Caco-2 (cell line): ENCODE measurements at regions not wholly inside any gene's neighbourhood (a gene's known extent, or its start where the extent isn't known, plus 50 kb on each side); places are given as distances from the start of the nearest gene placed in this dataset.

Experiments used
- BruUV-seq: library from RNA; stranded (reverse); fragments of 400-500 nt; replicated peaks from 2 replicates; lab custom pipeline; 2021; lab: Mats Ljungman, UMichigan
- CTCF ChIA-PET: fragments of 300-600 bp; sonication (Branson Sonifier 250); formaldehyde crosslinking; loops from one replicate; lab custom pipeline; 2022; ENCODE audit warnings: antibody characterized with exemption; lab: Charles Lee
- POLR2A ChIA-PET: fragments of 300-600 bp; sonication (Branson Sonifier 250); formaldehyde crosslinking; loops from one replicate; lab custom pipeline; 2022; ENCODE audit warnings: antibody characterized with exemption; lab: Charles Lee
- DNase-seq, 2 experiments: peaks; one replicate each; pipeline versions ENCODE4 v3.0.0 to v3.0.0-alpha.2; 2020 to 2022
- H3K27me3 ChIP-seq: replicated peaks from 2 replicates; pipeline ENCODE4 v1.6.0; 2011; ENCODE audit warnings: low read length; ENCODE audit not compliant: control insufficient read depth, insufficient read depth
- H3K36me3 ChIP-seq: 2 replicates; pipeline ENCODE4 v1.5.1; 2011; ENCODE audit warnings: low read length; ENCODE audit not compliant: control insufficient read depth, insufficient read depth
- H3K4me1 ChIP-seq: fragments of 250-450 bp; sonication (Bioruptor Pico); 2 replicates; pipeline ENCODE4 v1.5.1; 2020; ENCODE audit warnings: mild to moderate bottlenecking
- H3K4me3 ChIP-seq: 2 replicates; pipeline ENCODE4 v1.5.1; 2011; ENCODE audit warnings: low read depth, mild to moderate bottlenecking, control low read depth, low read length
- H3K9me3 ChIP-seq: fragments of 250-450 bp; sonication (Bioruptor Pico); 2 replicates; pipeline ENCODE4 v1.5.1; 2020; ENCODE audit warnings: mild to moderate bottlenecking, moderate library complexity
- H3K27ac Mint-ChIP-seq: one replicate; pipeline ENCODE4 v1.8.0; 2022; ENCODE audit warnings: mixed read lengths; ENCODE audit not compliant: unreplicated experiment
- H3K27me3 Mint-ChIP-seq: one replicate; pipeline ENCODE4 v1.8.0; 2022; ENCODE audit warnings: mixed read lengths; ENCODE audit not compliant: insufficient read depth, unreplicated experiment
- H3K36me3 Mint-ChIP-seq: one replicate; pipeline ENCODE4 v1.8.0; 2022; ENCODE audit warnings: mild to moderate bottlenecking, mixed read lengths; ENCODE audit not compliant: insufficient read depth, unreplicated experiment
- H3K4me1 Mint-ChIP-seq: one replicate; pipeline ENCODE4 v1.8.0; 2022; ENCODE audit warnings: low read depth, mixed read lengths; ENCODE audit not compliant: unreplicated experiment
- H3K4me3 Mint-ChIP-seq: one replicate; pipeline ENCODE4 v1.8.0; 2022; ENCODE audit warnings: mild to moderate bottlenecking, moderate library complexity, mixed read lengths; ENCODE audit not compliant: unreplicated experiment
- H3K9me3 Mint-ChIP-seq: one replicate; pipeline ENCODE4 v1.8.0; 2022; ENCODE audit warnings: mixed read lengths; ENCODE audit not compliant: unreplicated experiment
- CTCF ChIP-seq, 2 experiments: fragments of 200-600 bp in 1 of 2; IDR thresholded peaks; 1 replicate in 1 of 2; 2 replicates in 1 of 2; pipeline versions ENCODE4 v1.5.1 to v1.8.0; 2011 to 2022; ENCODE audit warnings: antibody characterized with exemption in 1 of 2, control low read depth in 1 of 2, inconsistent platforms in 1 of 2, low read depth in 1 of 2, low read length in 1 of 2, mild to moderate bottlenecking in 1 of 2, moderate library complexity in 1 of 2; ENCODE audit not compliant: insufficient read depth in 1 of 2, severe bottlenecking in 1 of 2, unreplicated experiment in 1 of 2
- intact Hi-C: fragments of 100-400 bp; cut with micrococcal nuclease; formaldehyde crosslinking; loops from one replicate; pipeline ENCODE4 v1.10.0; 2022; ENCODE audit not compliant: unreplicated experiment

- Histone ChIP-seq H3K9me3 (no peaks in the 10 kb centered on the region), H3K36me3 (no peaks in the 10 kb centered on the region), H3K4me1 (0 out of 2 replicates have a peak, but pooled peaks cover 5% of the 10 kb centered on the region), H3K4me3 (no peak overlapping the region), H3K27me3 (no peaks in the 10 kb centered on the region)
- ChIA-PET POLR2A (no interaction called here), CTCF (no interaction called here)
- peak in 1 of 2 experiments; percentile 9 for DNase-seq
- Mint-ChIP-seq H3K27me3 (no peaks in the 10 kb centered on the region), H3K4me3 (no peak overlapping the region), H3K36me3 (no peaks in the 10 kb centered on the region), H3K9me3 (no peaks in the 10 kb centered on the region), H3K27ac (no peak overlapping the region), H3K4me1 (no peaks in the 10 kb centered on the region)
- BruUV-seq, result no TSS peak
- intact Hi-C loops, result no loop called here
- TF ChIP-seq CTCF (IDR thresholded peaks at IDR 0.05; ENCODE audit: insufficient read depth in 1 of 2, low read depth in 1 of 2, low read length in 1 of 2, severe bottlenecking in 1 of 2, unreplicated experiment in 1 of 2), result no peak
These were observed 1288.7 kb downstream of the CNTNAP5 start for GRCh38 chr2:125313806-125314205.

- CTCF ChIA-PET, result no interaction called here
- DNase-seq, result no peak
- POLR2A ChIA-PET, result no interaction called here
- Mint-ChIP-seq H3K27me3 (peaks cover 2% of the 10 kb centered on the region), H3K27ac (no peak overlapping the region), H3K4me3 (no peak overlapping the region), H3K9me3 (no peaks in the 10 kb centered on the region), H3K4me1 (no peaks in the 10 kb centered on the region), H3K36me3 (no peaks in the 10 kb centered on the region)
- no TSS peak for BruUV-seq
- no peak for TF ChIP-seq CTCF (IDR thresholded peaks at IDR 0.05; ENCODE audit: insufficient read depth in 1 of 2, low read depth in 1 of 2, low read length in 1 of 2, severe bottlenecking in 1 of 2, unreplicated experiment in 1 of 2)
- no peak overlapping the region for H3K4me3 ChIP-seq
- H3K9me3 ChIP-seq, result no peaks in the 10 kb centered on the region
- no peaks in the 10 kb centered on the region for H3K4me1 ChIP-seq
- intact Hi-C loops, result no loop called here
- no peaks in the 10 kb centered on the region for H3K27me3 ChIP-seq
- no peaks in the 10 kb centered on the region for H3K36me3 ChIP-seq
These were observed 1293.7 kb downstream of the CNTNAP5 start for GRCh38 chr2:125318740-125319139.

- TF ChIP-seq CTCF (IDR thresholded peaks at IDR 0.05; ENCODE audit: insufficient read depth in 1 of 2, low read depth in 1 of 2, low read length in 1 of 2, severe bottlenecking in 1 of 2, unreplicated experiment in 1 of 2), result no peak
- Histone ChIP-seq H3K27me3 (no peaks in the 10 kb centered on the region), H3K36me3 (no peaks in the 10 kb centered on the region), H3K4me1 (no peaks in the 10 kb centered on the region), H3K4me3 (no peak overlapping the region), H3K9me3 (no peaks in the 10 kb centered on the region)
- intact Hi-C loops, result no loop called here
- Mint-ChIP-seq H3K27me3 (peaks cover 2% of the 10 kb centered on the region), H3K27ac (no peak overlapping the region), H3K9me3 (no peaks in the 10 kb centered on the region), H3K4me1 (no peaks in the 10 kb centered on the region), H3K36me3 (no peaks in the 10 kb centered on the region), H3K4me3 (no peak overlapping the region)
- DNase-seq, result no peak
- POLR2A ChIA-PET, result no interaction called here
- CTCF ChIA-PET, result no interaction called here
- BruUV-seq, result no TSS peak
These were observed 1299.2 kb downstream of the CNTNAP5 start for GRCh38 chr2:125324273-125324672.
